OCI-LY3 (cell line): ENCODE measurements at regions not wholly inside any gene's neighbourhood (a gene's known extent, or its start where the extent isn't known, plus 50 kb on each side); places are given as distances from the start of the nearest gene placed in this dataset.

ENCODE experiments used
- EZH2phosphoT487 ChIP-seq: fragments of 200-600 bp; shearing (Covaris generic); IDR thresholded peaks from 2 replicates; pipeline ENCODE4 v1.6.1; 2018; ENCODE audit warnings: antibody characterized with exemption, mixed run types, low read depth
- TF ChIP-seq, protein P1 (sequence below): fragments of 200-600, 300-600 bp; sonication (generic); IDR thresholded peaks from 2 replicates; pipeline ENCODE4 v1.5.1; 2014; ENCODE audit warnings: antibody characterized with exemption, low read length, low read depth

DNA sequence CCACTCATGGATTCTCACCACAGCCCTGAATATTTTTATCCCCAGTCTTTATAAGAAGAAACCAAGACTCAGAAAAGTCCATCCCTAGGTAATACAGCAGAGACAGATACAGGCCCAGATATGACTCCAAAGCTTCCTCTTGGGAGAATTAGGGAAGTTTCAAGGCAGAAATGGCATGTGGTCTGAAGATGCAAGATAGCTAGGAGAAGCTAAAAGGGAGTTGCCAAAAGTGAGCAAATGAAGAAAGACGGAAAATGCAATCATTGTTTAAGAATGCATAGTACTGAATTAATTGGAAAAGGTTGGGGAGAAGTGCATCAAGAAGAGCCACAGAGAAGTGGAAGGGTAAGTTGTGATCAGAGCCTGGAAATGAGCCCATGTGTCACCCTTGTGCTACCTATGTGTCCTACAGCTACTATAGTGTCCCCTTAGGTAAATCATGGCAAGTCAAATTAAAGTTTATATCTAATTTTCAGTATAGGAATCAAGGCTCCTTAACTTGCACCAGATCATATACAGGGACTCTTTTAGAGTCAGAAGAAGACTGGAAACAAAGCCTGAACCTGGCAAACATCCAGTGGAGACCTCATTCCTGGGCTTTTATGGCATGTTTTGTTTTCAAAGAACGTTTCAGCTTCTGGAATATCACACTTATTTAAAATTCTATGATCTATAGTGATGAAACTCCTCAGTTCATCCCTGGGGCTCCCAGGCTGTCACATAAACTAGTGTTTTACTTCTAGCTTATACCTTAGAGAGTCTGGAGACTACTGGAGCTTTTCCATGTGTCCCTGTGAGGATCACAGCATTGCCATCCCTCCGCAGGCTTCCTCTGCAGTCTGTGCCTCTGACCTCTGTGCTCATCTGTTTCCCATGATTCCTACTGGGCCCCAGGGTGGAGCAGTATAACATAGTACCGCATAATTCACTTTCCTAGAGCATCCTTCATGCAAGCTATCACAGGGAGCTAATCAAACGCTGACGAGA lies 189.0 kb upstream of the CDKN3 start:
- no peak for TF ChIP-seq EZH2phosphoT487
- TF ChIP-seq, protein P1, sequence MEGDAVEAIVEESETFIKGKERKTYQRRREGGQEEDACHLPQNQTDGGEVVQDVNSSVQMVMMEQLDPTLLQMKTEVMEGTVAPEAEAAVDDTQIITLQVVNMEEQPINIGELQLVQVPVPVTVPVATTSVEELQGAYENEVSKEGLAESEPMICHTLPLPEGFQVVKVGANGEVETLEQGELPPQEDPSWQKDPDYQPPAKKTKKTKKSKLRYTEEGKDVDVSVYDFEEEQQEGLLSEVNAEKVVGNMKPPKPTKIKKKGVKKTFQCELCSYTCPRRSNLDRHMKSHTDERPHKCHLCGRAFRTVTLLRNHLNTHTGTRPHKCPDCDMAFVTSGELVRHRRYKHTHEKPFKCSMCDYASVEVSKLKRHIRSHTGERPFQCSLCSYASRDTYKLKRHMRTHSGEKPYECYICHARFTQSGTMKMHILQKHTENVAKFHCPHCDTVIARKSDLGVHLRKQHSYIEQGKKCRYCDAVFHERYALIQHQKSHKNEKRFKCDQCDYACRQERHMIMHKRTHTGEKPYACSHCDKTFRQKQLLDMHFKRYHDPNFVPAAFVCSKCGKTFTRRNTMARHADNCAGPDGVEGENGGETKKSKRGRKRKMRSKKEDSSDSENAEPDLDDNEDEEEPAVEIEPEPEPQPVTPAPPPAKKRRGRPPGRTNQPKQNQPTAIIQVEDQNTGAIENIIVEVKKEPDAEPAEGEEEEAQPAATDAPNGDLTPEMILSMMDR = no peak
